HepG2 (cell line): ENCODE measurements at regions not wholly inside any gene's neighbourhood (a gene's known extent, or its start where the extent isn't known, plus 50 kb on each side); places are given as distances from the start of the nearest gene placed in this dataset.

Experiments
- ATAC-seq: fragments of 200-7000 bp; cut with Tn5 transposase; 3 replicates; pipeline ENCODE4 v1.9.1; 2020; ENCODE audit warnings: mild to moderate bottlenecking, moderate library complexity
- BruUV-seq: library from RNA; stranded (reverse); fragments of 400-500 nt; replicated peaks from 2 replicates; lab custom pipeline; 2021; lab: Mats Ljungman, UMichigan
- CTCF ChIA-PET: fragments of 300-600 bp; formaldehyde crosslinking; extraction: SDS; loops from one replicate; lab custom pipeline; 2021; ENCODE audit warnings: low total read pairs, inconsistent platforms, low intra/inter-chr PET ratio; lab: Yijun Ruan, JAX
- POLR2A ChIA-PET: fragments of 350-600 bp; sonication (Branson Sonifier 250); formaldehyde crosslinking; loops from one replicate; lab custom pipeline; 2020; ENCODE audit warnings: antibody characterized with exemption, inconsistent platforms; lab: Yijun Ruan, JAX
- DNase-seq: peaks from one replicate; pipeline ENCODE4 v3.0.0-alpha.2; 2015; ENCODE audit warnings: low spot score
- FAIRE-seq: peaks from 3 replicates; lab custom pipeline; 2011; peaks lifted over from hg19 to GRCh38; lab: Jason Lieb, UNC
- H2AFZ ChIP-seq: one replicate; pipeline ENCODE4 v1.6.1; 2011; ENCODE audit warnings: low read length, inconsistent platforms
- H3K27ac ChIP-seq: fragments of 300-600 bp; 3 replicates; pipeline ENCODE4 v1.8.0; 2011; ENCODE audit warnings: mixed run types, mild to moderate bottlenecking, mixed read lengths, low read length, inconsistent platforms; ENCODE audit not compliant: insufficient read depth; ENCODE audit errors: extremely low read length
- H3K27me3 ChIP-seq, 2 experiments: fragments of 200-600 bp in 1 of 2; 2 replicates in 1 of 2; 3 replicates in 1 of 2; pipeline versions ENCODE4 v1.6.0 to v1.8.0; 2011; ENCODE audit warnings: low read length in 2 of 2, mild to moderate bottlenecking in 2 of 2, moderate library complexity in 2 of 2, inconsistent platforms in 1 of 2; ENCODE audit not compliant: insufficient read depth in 2 of 2, control insufficient read depth in 1 of 2
- H3K36me3 ChIP-seq, 2 experiments: fragments of 200-600 bp in 1 of 2; replicated peaks in 1 of 2; 2 replicates in 1 of 2; 3 replicates in 1 of 2; pipeline versions ENCODE4 v1.5.1 to v1.8.0; 2011; ENCODE audit warnings: low read length in 2 of 2, inconsistent platforms in 1 of 2; ENCODE audit not compliant: insufficient read depth in 2 of 2, control insufficient read depth in 1 of 2
- H3K4me1 ChIP-seq: 2 replicates; pipeline ENCODE4 v1.5.1; 2012; ENCODE audit warnings: low read length, inconsistent platforms; ENCODE audit not compliant: insufficient read depth
- H3K4me2 ChIP-seq: 2 replicates; pipeline ENCODE4 v1.6.0; 2011; ENCODE audit warnings: low read depth, low read length, inconsistent platforms
- H3K4me3 ChIP-seq, 3 experiments: fragments of 200-600 bp in 1 of 3; sonication (generic), shearing (Covaris generic) in 1 of 3; replicated peaks in 1 of 3; 2 replicates each; pipeline ENCODE4 v1.5.1; 2011 to 2016; ENCODE audit warnings: low read length in 3 of 3, inconsistent platforms in 2 of 3, low read depth in 2 of 3, mild to moderate bottlenecking in 2 of 3, control low read depth in 1 of 3, mixed read lengths in 1 of 3; ENCODE audit not compliant: insufficient read depth in 1 of 3
- H3K79me2 ChIP-seq: one replicate; pipeline ENCODE4 v1.6.1; 2011; ENCODE audit warnings: low read length, inconsistent platforms; ENCODE audit not compliant: insufficient read depth
- H3K9ac ChIP-seq: 2 replicates; pipeline ENCODE4 v1.6.0; 2011; ENCODE audit warnings: mild to moderate bottlenecking, low read depth, low read length, inconsistent platforms; ENCODE audit not compliant: insufficient read depth
- H3K9me3 ChIP-seq: 2 replicates; pipeline ENCODE4 v1.5.1; 2012; ENCODE audit warnings: mild to moderate bottlenecking, low read length
- H4K20me1 ChIP-seq: 2 replicates; pipeline ENCODE4 v1.6.0; 2011; ENCODE audit warnings: inconsistent platforms, mild to moderate bottlenecking, low read length, moderate library complexity; ENCODE audit not compliant: insufficient read depth
- BATF2 ChIP-seq: sonication (generic); formaldehyde crosslinking; IDR thresholded peaks from 2 replicates; pipeline ENCODE4 v1.8.0; 2022; ENCODE audit warnings: mild to moderate bottlenecking, missing genetic modification reagents, moderate library complexity
- HNRNPUL1 ChIP-seq: fragments of 200-400 bp; formaldehyde crosslinking; IDR thresholded peaks from 2 replicates; pipeline ENCODE4 v1.6.1; 2017; ENCODE audit warnings: low read depth, mild to moderate bottlenecking, low read length, moderate library complexity
- SRSF1 ChIP-seq: fragments of 200-400 bp; formaldehyde crosslinking; optimal IDR thresholded peaks from 2 replicates; pipeline ENCODE3; 2017; ENCODE audit warnings: mild to moderate bottlenecking, low read depth, low read length, moderate library complexity
- TCF12 ChIP-seq, 2 experiments: fragments of 450-650 bp in 1 of 2; sonication (generic) in 1 of 2; formaldehyde crosslinking in 1 of 2; IDR thresholded peaks; 2 replicates each; pipeline versions ENCODE4 v1.6.1 to v1.8.0; 2017 to 2022; ENCODE audit warnings: antibody characterized with exemption in 1 of 2, mild to moderate bottlenecking in 1 of 2, missing genetic modification reagents in 1 of 2, moderate library complexity in 1 of 2
- TRIM22 ChIP-seq: fragments of 450-650 bp; IDR thresholded peaks from 2 replicates; pipeline ENCODE4 v1.6.1; 2017
- ZNF275 ChIP-seq: sonication (generic); formaldehyde crosslinking; IDR thresholded peaks from 2 replicates; pipeline ENCODE4 v1.8.0; 2022; ENCODE audit warnings: missing genetic modification reagents, mild to moderate bottlenecking, inconsistent platforms, borderline replicate concordance
- ZNF451 ChIP-seq: sonication (generic); formaldehyde crosslinking; IDR thresholded peaks from 2 replicates; pipeline ENCODE4 v1.5.0; 2020; ENCODE audit warnings: mild to moderate bottlenecking, missing genetic modification reagents
- ZNF558 ChIP-seq: sonication (generic); formaldehyde crosslinking; IDR thresholded peaks from 2 replicates; pipeline ENCODE4 v1.9.0; 2022; ENCODE audit warnings: mild to moderate bottlenecking, missing genetic modification reagents, borderline replicate concordance
- ZSCAN9 ChIP-seq: IDR thresholded peaks from 2 replicates; pipeline ENCODE4 v1.6.1; 2016; ENCODE audit warnings: borderline replicate concordance
- WGBS: methylation state at CpG from one replicate; pipeline ENCODE4 v1.1.6; 2017; ENCODE audit warnings: low lambda C conversion rate; 5-methylcytosine and 5-hydroxymethylcytosine counted together
- in situ Hi-C: cut with HindIII; loops from 2 replicates; pipeline ENCODE4 v1.10.0; 2017; ENCODE audit warnings: low pct_unique_long_range_greater_than_20kb; ENCODE audit not compliant: extremely low pct_ligation_motif_present
- intact Hi-C: fragments of 100-400 bp; cut with micrococcal nuclease; formaldehyde crosslinking; loops from one replicate; pipeline ENCODE4 v1.10.0; 2022; ENCODE audit not compliant: unreplicated experiment

GRCh38 chr10:33657913-33658312 is 323.4 kb upstream of the NRP1 start:
- Histone ChIP-seq H4K20me1 (no peaks in the 10 kb centered on the region), H3K4me3 (no peak overlapping the region), H3K27ac (no peak overlapping the region), H3K36me3 (no peaks in the 10 kb centered on the region), H3K9me3 (0 out of 2 replicates have a peak, but pooled peaks cover 6% of the 10 kb centered on the region), H3K4me1 (peaks cover 36% of the 10 kb centered on the region)
- POLR2A ChIA-PET = no interaction called here
- no peak for ATAC-seq
- in situ Hi-C loops = no loop called here
- TF ChIP-seq ZNF451 (CRISPR knock-in tag) = no peak
- TF ChIP-seq BATF2 (CRISPR knock-in tag) = no peak
- TF ChIP-seq ZSCAN9 (CRISPR knock-in tag) = no peak
- TF ChIP-seq SRSF1 = no peak
- TF ChIP-seq HNRNPUL1 = no peak
- no peak for TF ChIP-seq TRIM22
- TF ChIP-seq ZNF275 (CRISPR knock-in tag) = no peak
- TF ChIP-seq TCF12 (IDR thresholded peaks at IDR 0.05) = no peak
- no peak for TF ChIP-seq TCF12 (CRISPR knock-in tag; IDR thresholded peaks at IDR 0.05)
- TF ChIP-seq ZNF558 = no peak
- TF ChIP-seq, all 625 proteins: peak for 0
- DNase-seq (no peak), FAIRE-seq (no peak)
- WGBS = 71% methylated on average over 3 of the region's 3 CpGs
- no peak overlapping the region for H2AFZ ChIP-seq
- CTCF ChIA-PET = no interaction called here
- no peaks in the 10 kb centered on the region; a peak in 1 of 5 replicates for H3K27me3 ChIP-seq
- no peak overlapping the region for H3K9ac ChIP-seq
- no peak overlapping the region for H3K4me2 ChIP-seq
- no peaks in the 10 kb centered on the region for H3K79me2 ChIP-seq
- intact Hi-C loops = no loop called here
- BruUV-seq = no TSS peak
